PC-3 (cell line): ENCODE measurements at regions not wholly inside any gene's neighbourhood (a gene's known extent, or its start where the extent isn't known, plus 50 kb on each side); places are given as distances from the start of the nearest gene placed in this dataset.

Experiments
- ATAC-seq: fragments of 200-7000 bp; cut with Tn5 transposase; 2 replicates; pipeline ENCODE4 v1.9.1; 2020; ENCODE audit warnings: mild to moderate bottlenecking, moderate library complexity
- BruUV-seq: library from RNA; stranded (reverse); fragments of 400-500 nt; replicated peaks from 2 replicates; lab custom pipeline; 2021; lab: Mats Ljungman, UMichigan
- CTCF ChIA-PET: fragments of 300-600 bp; sonication (Branson Sonifier 250); formaldehyde crosslinking; loops from one replicate; lab custom pipeline; 2022; ENCODE audit warnings: antibody characterized with exemption; lab: Charles Lee
- POLR2A ChIA-PET: fragments of 300-600 bp; sonication (Branson Sonifier 250); formaldehyde crosslinking; loops from one replicate; lab custom pipeline; 2022; ENCODE audit warnings: antibody characterized with exemption; ENCODE audit not compliant: unreplicated experiment; lab: Charles Lee
- DNase-seq: peaks from one replicate; pipeline ENCODE4 v3.0.0-alpha.2; 2015
- H2AFZ ChIP-seq: fragments of 300-600 bp; sonication (generic); 2 replicates; pipeline ENCODE4 v1.6.0; 2016; ENCODE audit warnings: antibody characterized with exemption, low read length
- H3F3A ChIP-seq: fragments of 300-600 bp; sonication (generic); one replicate; pipeline ENCODE4 v1.6.0; 2017; ENCODE audit warnings: antibody characterized with exemption, low read length, control low read depth, mild to moderate bottlenecking; ENCODE audit not compliant: unreplicated experiment
- H3K27ac ChIP-seq: fragments of 300-600 bp; sonication (generic); 2 replicates; pipeline ENCODE4 v1.5.1; 2016; ENCODE audit warnings: mild to moderate bottlenecking, low read length
- H3K27me3 ChIP-seq: fragments of 300-600 bp; sonication (generic); 2 replicates; pipeline ENCODE4 v1.6.1; 2016; ENCODE audit warnings: low read length, mixed read lengths
- H3K36me3 ChIP-seq: fragments of 300-600 bp; sonication (generic); 2 replicates; pipeline ENCODE4 v1.6.1; 2016; ENCODE audit warnings: low read depth, mixed run types, low read length, mixed read lengths
- H3K4me1 ChIP-seq: fragments of 300-600 bp; sonication (generic); 2 replicates; pipeline ENCODE4 v1.5.1; 2016; ENCODE audit warnings: low read length; ENCODE audit not compliant: insufficient read depth
- H3K4me2 ChIP-seq: fragments of 300-600 bp; sonication (generic); 2 replicates; pipeline ENCODE4 v1.6.0; 2016; ENCODE audit warnings: low read length
- H3K4me3 ChIP-seq: fragments of 300-600 bp; sonication (generic); 2 replicates; pipeline ENCODE4 v1.5.1; 2016; ENCODE audit warnings: mild to moderate bottlenecking, low read length, mixed read lengths
- H3K79me2 ChIP-seq: fragments of 300-600 bp; sonication (generic); 2 replicates; pipeline ENCODE4 v1.6.1; 2017; ENCODE audit warnings: low read length, mixed read lengths
- H3K9ac ChIP-seq: fragments of 300-600 bp; sonication (generic); 2 replicates; pipeline ENCODE4 v1.6.0; 2016; ENCODE audit warnings: mild to moderate bottlenecking, low read length
- H3K9me2 ChIP-seq: fragments of 300-600 bp; sonication (generic); replicated peaks from 2 replicates; pipeline ENCODE4 v1.6.1; 2016; ENCODE audit warnings: mixed run types, low read length, mixed read lengths
- H3K9me3 ChIP-seq: fragments of 300-600 bp; sonication (generic); 2 replicates; pipeline ENCODE4 v1.6.1; 2016; ENCODE audit warnings: low read length, mixed read lengths
- H4K20me1 ChIP-seq: fragments of 300-600 bp; sonication (generic); 2 replicates; pipeline ENCODE4 v1.6.1; 2016; ENCODE audit warnings: low read length, mixed read lengths
- EZH2 ChIP-seq: fragments of 300-600 bp; sonication (generic); IDR thresholded peaks from one replicate; pipeline ENCODE4 v1.6.1; 2017; ENCODE audit warnings: antibody characterized with exemption, mild to moderate bottlenecking, low read length; ENCODE audit not compliant: unreplicated experiment
- EZH2phosphoT487 ChIP-seq: fragments of 300-600 bp; sonication (generic); IDR thresholded peaks from 2 replicates; pipeline ENCODE4 v1.6.1; 2018; ENCODE audit warnings: mild to moderate bottlenecking, antibody characterized with exemption, low read length, borderline replicate concordance
- intact Hi-C: fragments of 100-400 bp; cut with micrococcal nuclease; formaldehyde crosslinking; loops from 2 replicates; pipeline ENCODE4 v1.9.0; 2023
- TF ChIP-seq, protein P1 (sequence below): fragments of 300-600 bp; sonication (generic); conservative IDR thresholded peaks from 2 replicates; pipeline ENCODE4 v1.5.1; 2017; ENCODE audit warnings: antibody characterized with exemption, low read depth, mild to moderate bottlenecking, low read length

GRCh38 chr5:96288166-96288844 is 144.7 kb downstream of the PCSK1 start:
- POLR2A ChIA-PET = no interaction called here
- H3K4me2 ChIP-seq = no peak overlapping the region
- intact Hi-C loops = no loop called here

GRCh38 chr5:96287136-96287535 is 145.9 kb downstream of the PCSK1 start:
- CTCF ChIA-PET = no interaction called here
- H2AFZ ChIP-seq = no peak overlapping the region
- intact Hi-C loops = no loop called here
- H3K79me2 ChIP-seq = no peaks in the 10 kb centered on the region
- no peak for TF ChIP-seq EZH2
- no peak for TF ChIP-seq EZH2phosphoT487
- TF ChIP-seq, protein P1, sequence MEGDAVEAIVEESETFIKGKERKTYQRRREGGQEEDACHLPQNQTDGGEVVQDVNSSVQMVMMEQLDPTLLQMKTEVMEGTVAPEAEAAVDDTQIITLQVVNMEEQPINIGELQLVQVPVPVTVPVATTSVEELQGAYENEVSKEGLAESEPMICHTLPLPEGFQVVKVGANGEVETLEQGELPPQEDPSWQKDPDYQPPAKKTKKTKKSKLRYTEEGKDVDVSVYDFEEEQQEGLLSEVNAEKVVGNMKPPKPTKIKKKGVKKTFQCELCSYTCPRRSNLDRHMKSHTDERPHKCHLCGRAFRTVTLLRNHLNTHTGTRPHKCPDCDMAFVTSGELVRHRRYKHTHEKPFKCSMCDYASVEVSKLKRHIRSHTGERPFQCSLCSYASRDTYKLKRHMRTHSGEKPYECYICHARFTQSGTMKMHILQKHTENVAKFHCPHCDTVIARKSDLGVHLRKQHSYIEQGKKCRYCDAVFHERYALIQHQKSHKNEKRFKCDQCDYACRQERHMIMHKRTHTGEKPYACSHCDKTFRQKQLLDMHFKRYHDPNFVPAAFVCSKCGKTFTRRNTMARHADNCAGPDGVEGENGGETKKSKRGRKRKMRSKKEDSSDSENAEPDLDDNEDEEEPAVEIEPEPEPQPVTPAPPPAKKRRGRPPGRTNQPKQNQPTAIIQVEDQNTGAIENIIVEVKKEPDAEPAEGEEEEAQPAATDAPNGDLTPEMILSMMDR = no peak
- no peaks in the 10 kb centered on the region for H3F3A ChIP-seq
- H4K20me1 ChIP-seq = no peaks in the 10 kb centered on the region
- DNase-seq (no peak), ATAC-seq (no peak)
- BruUV-seq = no TSS peak
- no peak overlapping the region for H3K4me2 ChIP-seq
- no peaks in the 10 kb centered on the region for H3K27me3 ChIP-seq
- no peak overlapping the region for H3K9ac ChIP-seq
- POLR2A ChIA-PET = interaction anchor here (0.6 kb wide), 1 partner anchor 79 kb away, joined by 3 read pairs; no protein-coding TSS in a partner anchor
- H3K9me2 ChIP-seq = no peaks in the 10 kb centered on the region
- no peaks in the 10 kb centered on the region for H3K9me3 ChIP-seq
- H3K36me3 ChIP-seq = no peaks in the 10 kb centered on the region
- H3K27ac ChIP-seq = no peak overlapping the region
- peaks cover 3% of the 10 kb centered on the region; the same call in 1 of the 2 replicates for H3K4me1 ChIP-seq
- H3K4me3 ChIP-seq = no peak overlapping the region

More at GRCh38 chr5:96288166-96288844, 144.7 kb downstream of the PCSK1 start:
- Histone ChIP-seq H2AFZ (no peak overlapping the region), H3K9me3 (no peaks in the 10 kb centered on the region), H3K9ac (no peak overlapping the region), H3K79me2 (no peaks in the 10 kb centered on the region), H3K27me3 (no peaks in the 10 kb centered on the region), H3K9me2 (no peaks in the 10 kb centered on the region), H3K27ac (no peak overlapping the region), H3K36me3 (no peaks in the 10 kb centered on the region), H3K4me3 (no peak overlapping the region), H3F3A (no peaks in the 10 kb centered on the region), H4K20me1 (no peaks in the 10 kb centered on the region), H3K4me1 (peaks cover 3% of the 10 kb centered on the region; the same call in 1 of the 2 replicates)
- no TSS peak for BruUV-seq
- TF ChIP-seq EZH2 = no peak
- TF ChIP-seq EZH2phosphoT487 = no peak
- TF ChIP-seq, protein P1 = no peak
- ATAC-seq (no peak), DNase-seq (no peak)
- CTCF ChIA-PET = no interaction called here

DNA sequence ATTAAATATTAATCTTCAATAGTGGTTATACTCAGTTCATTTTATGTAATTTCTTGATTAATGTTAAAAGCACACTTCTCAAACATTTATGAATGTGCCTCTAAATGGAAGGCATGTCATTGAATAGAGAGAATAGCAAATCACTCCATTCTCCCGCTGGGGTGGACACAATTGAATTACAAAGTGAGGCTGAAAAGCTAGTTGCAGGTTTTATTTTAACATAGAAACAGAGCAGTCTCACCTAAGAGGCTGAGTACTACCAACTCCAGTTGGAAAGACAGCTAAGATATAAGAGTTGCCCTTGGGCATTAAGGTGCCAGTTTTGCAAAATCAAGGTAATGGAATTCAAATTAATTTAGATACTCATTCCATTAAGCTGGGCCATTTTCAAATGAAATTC is 147.2 kb downstream of the PCSK1 start:
- Histone ChIP-seq H3K79me2 (no peaks in the 10 kb centered on the region), H3K27me3 (no peaks in the 10 kb centered on the region), H3K36me3 (no peaks in the 10 kb centered on the region), H3F3A (peaks cover 4% of the 10 kb centered on the region), H2AFZ (no peak overlapping the region), H3K27ac (no peak overlapping the region), H3K9me3 (no peaks in the 10 kb centered on the region), H3K9me2 (no peaks in the 10 kb centered on the region), H3K4me3 (no peak overlapping the region), H3K9ac (no peak overlapping the region), H3K4me1 (peaks cover 12% of the 10 kb centered on the region), H4K20me1 (no peaks in the 10 kb centered on the region), H3K4me2 (no peak overlapping the region)
- no TSS peak for BruUV-seq
- DNase-seq (no peak), ATAC-seq (no peak)
- TF ChIP-seq EZH2 (no peak), EZH2phosphoT487 (no peak)
- TF ChIP-seq, protein P1 = no peak
- ChIA-PET POLR2A (no interaction called here), CTCF (no interaction called here)
- intact Hi-C loops = no loop called here
